IMR-90 (cell line): ENCODE measurements at regions not wholly inside any gene's neighbourhood (a gene's known extent, or its start where the extent isn't known, plus 50 kb on each side); places are given as distances from the start of the nearest gene placed in this dataset.

Experiments
- ATAC-seq: fragments of 200-7000 bp; cut with Tn5 transposase; 2 replicates; pipeline ENCODE4 v1.9.1; 2020; ENCODE audit warnings: low read depth, mild to moderate bottlenecking, moderate library complexity
- BruUV-seq: library from RNA; stranded (reverse); fragments of 400-500 nt; replicated peaks from 2 replicates; lab custom pipeline; 2021; lab: Mats Ljungman, UMichigan
- CTCF ChIA-PET: fragments of 300-600 bp; formaldehyde crosslinking; extraction: SDS; loops from one replicate; lab custom pipeline; 2021; ENCODE audit warnings: antibody characterized with exemption; lab: Yijun Ruan, JAX
- POLR2A ChIA-PET: fragments of 300-600 bp; sonication (Branson Sonifier 250); formaldehyde crosslinking; loops from one replicate; lab custom pipeline; 2022; ENCODE audit warnings: antibody characterized with exemption; ENCODE audit not compliant: unreplicated experiment; lab: Charles Lee
- DNase-seq: peaks from one replicate; pipeline ENCODE4 v3.0.0; 2013
- H2AFZ ChIP-seq: replicated peaks from 2 replicates; pipeline ENCODE3; 2013; ENCODE audit warnings: low read length, mild to moderate bottlenecking; ENCODE audit not compliant: poor library complexity
- H2AK5ac ChIP-seq: 2 replicates; pipeline ENCODE4 v1.6.1; 2013; ENCODE audit warnings: low read depth, low read length, inconsistent platforms
- H2AK9ac ChIP-seq: replicated peaks from 2 replicates; pipeline ENCODE3; 2013; ENCODE audit warnings: mild to moderate bottlenecking, low read depth, low read length, moderate library complexity; ENCODE audit not compliant: poor library complexity
- H2BK120ac ChIP-seq: 2 replicates; pipeline ENCODE4 v1.6.1; 2013; ENCODE audit warnings: low read depth, low read length, inconsistent platforms
- H2BK15ac ChIP-seq: 3 replicates; pipeline ENCODE4 v1.6.1; 2013; ENCODE audit warnings: low read depth, low read length, inconsistent platforms
- H2BK20ac ChIP-seq: 2 replicates; pipeline ENCODE4 v1.6.1; 2013; ENCODE audit warnings: low read depth, mild to moderate bottlenecking, inconsistent platforms, low read length, moderate library complexity
- H2BK5ac ChIP-seq: 2 replicates; pipeline ENCODE4 v1.6.1; 2013; ENCODE audit warnings: mild to moderate bottlenecking, low read depth, low read length, inconsistent platforms; ENCODE audit not compliant: poor library complexity, severe bottlenecking
- H3K14ac ChIP-seq: replicated peaks from 2 replicates; pipeline ENCODE4 v1.6.1; 2013; ENCODE audit warnings: low read depth, low read length, inconsistent platforms
- H3K18ac ChIP-seq: 2 replicates; pipeline ENCODE4 v1.6.1; 2013; ENCODE audit warnings: low read depth, low read length, control low read depth
- H3K23ac ChIP-seq: 2 replicates; pipeline ENCODE4 v1.6.1; 2013; ENCODE audit warnings: low read depth, low read length, inconsistent platforms
- H3K27ac ChIP-seq: 2 replicates; pipeline ENCODE4 v1.5.1; 2013; ENCODE audit warnings: mild to moderate bottlenecking, control low read depth, low read length; ENCODE audit not compliant: insufficient read depth
- H3K27me3 ChIP-seq: 2 replicates; pipeline ENCODE4 v1.6.1; 2013; ENCODE audit warnings: low read length; ENCODE audit not compliant: control insufficient read depth, insufficient read depth
- H3K36me3 ChIP-seq: 2 replicates; pipeline ENCODE4 v1.6.1; 2013; ENCODE audit warnings: low read length, mixed read lengths; ENCODE audit not compliant: control insufficient read depth, insufficient read depth
- H3K4ac ChIP-seq: 2 replicates; pipeline ENCODE4 v1.6.1; 2013; ENCODE audit warnings: low read depth, low read length, inconsistent platforms
- H3K4me1 ChIP-seq: 2 replicates; pipeline ENCODE4 v1.6.1; 2013; ENCODE audit warnings: low read length, mixed read lengths; ENCODE audit not compliant: control insufficient read depth, insufficient read depth
- H3K4me2 ChIP-seq: 2 replicates; pipeline ENCODE4 v1.6.1; 2013; ENCODE audit warnings: low read depth, mild to moderate bottlenecking, control low read depth, low read length, moderate library complexity
- H3K4me3 ChIP-seq: 2 replicates; pipeline ENCODE4 v1.5.1; 2013; ENCODE audit warnings: low read depth, mild to moderate bottlenecking, control low read depth, low read length, moderate library complexity; ENCODE audit not compliant: insufficient read depth
- H3K56ac ChIP-seq: 2 replicates; pipeline ENCODE4 v1.6.1; 2013; ENCODE audit warnings: low read length, inconsistent platforms; ENCODE audit not compliant: insufficient read depth; ENCODE audit errors: extremely low read depth
- H3K79me1 ChIP-seq, 2 experiments: 2 replicates each; pipeline ENCODE4 v1.6.1; 2013; ENCODE audit warnings: low read length in 2 of 2, inconsistent platforms in 1 of 2, low read depth in 1 of 2
- H3K9ac ChIP-seq: 2 replicates; pipeline ENCODE4 v1.6.1; 2013; ENCODE audit warnings: low read depth, low read length, control low read depth
- H3K9me1 ChIP-seq: 2 replicates; pipeline ENCODE4 v1.6.1; 2013; ENCODE audit warnings: low read length, inconsistent platforms; ENCODE audit not compliant: insufficient read depth
- H3K9me3 ChIP-seq: 2 replicates; pipeline ENCODE4 v1.6.1; 2013; ENCODE audit warnings: low read length; ENCODE audit not compliant: control insufficient read depth, insufficient read depth
- H4K20me1 ChIP-seq: 2 replicates; pipeline ENCODE4 v1.6.1; 2013; ENCODE audit warnings: low read length, inconsistent platforms; ENCODE audit not compliant: insufficient read depth
- H4K5ac ChIP-seq: 2 replicates; pipeline ENCODE4 v1.6.1; 2013; ENCODE audit warnings: mild to moderate bottlenecking, low read depth, low read length, control low read depth
- H4K8ac ChIP-seq, 2 experiments: 2 replicates each; pipeline ENCODE4 v1.6.1; 2013; ENCODE audit warnings: low read depth in 2 of 2, low read length in 2 of 2, control low read depth in 1 of 2, inconsistent platforms in 1 of 2
- H4K91ac ChIP-seq: 2 replicates; pipeline ENCODE4 v1.6.1; 2013; ENCODE audit warnings: low read depth, low read length, inconsistent platforms; ENCODE audit not compliant: insufficient read depth
- CTCF ChIP-seq: conservative IDR thresholded peaks from 2 replicates; pipeline ENCODE4 v1.5.1; 2012; ENCODE audit warnings: mild to moderate bottlenecking, low read depth, low read length, improper control_type of control experiment
- MAFK ChIP-seq: IDR thresholded peaks from 2 replicates; pipeline ENCODE4 v1.6.1; 2012; ENCODE audit warnings: low read depth, low read length, improper control_type of control experiment
- MAZ ChIP-seq: IDR thresholded peaks from 2 replicates; pipeline ENCODE4 v1.6.1; 2012; ENCODE audit warnings: low read depth, mild to moderate bottlenecking, low read length, improper control_type of control experiment, moderate library complexity, borderline replicate concordance
- MXI1 ChIP-seq: IDR thresholded peaks from 2 replicates; pipeline ENCODE4 v1.6.1; 2012; ENCODE audit warnings: low read depth, mild to moderate bottlenecking, low read length, moderate library complexity, borderline replicate concordance
- POLR2A ChIP-seq: IDR thresholded peaks from 2 replicates; pipeline ENCODE4 v1.6.1; 2012; ENCODE audit warnings: mild to moderate bottlenecking, low read depth, low read length
- RCOR1 ChIP-seq: IDR thresholded peaks from 2 replicates; pipeline ENCODE4 v1.6.1; 2012; ENCODE audit warnings: mild to moderate bottlenecking, low read length, improper control_type of control experiment; ENCODE audit not compliant: insufficient replicate concordance
- RFX5 ChIP-seq: IDR thresholded peaks from 2 replicates; pipeline ENCODE4 v1.8.0; 2012; ENCODE audit warnings: low read depth, mild to moderate bottlenecking, low read length, moderate library complexity
- SMC3 ChIP-seq: fragments of 150-350 bp; IDR thresholded peaks from 2 replicates; pipeline ENCODE4 v1.6.1; 2016; ENCODE audit warnings: low read depth, mild to moderate bottlenecking, antibody characterized with exemption, low read length, moderate library complexity
- WGBS, 2 experiments: methylation state at CpG; one replicate each; pipeline versions ENCODE4 v1.1.5 to v1.1.7; 2013; ENCODE audit warnings: missing lambda C conversion rate in 2 of 2; ENCODE audit not compliant: insufficient read length in 1 of 2; ENCODE audit errors: extremely low coverage in 2 of 2; 5-methylcytosine and 5-hydroxymethylcytosine counted together
- dilution Hi-C: fragments of 300-500 bp; cut with HindIII; formaldehyde crosslinking; loops from one replicate; pipeline ENCODE4 v1.14.3; 2018; ENCODE audit warnings: low sequenced_read_pairs; ENCODE audit not compliant: unreplicated experiment
- in situ Hi-C: fragments of 300-500 bp; cut with MboI; formaldehyde crosslinking; loops from 3 replicates; pipeline ENCODE4 v1.14.3; 2019; ENCODE audit warnings: low sequenced_read_pairs, inconsistent platforms, mixed read lengths
- intact Hi-C: fragments of 100-400 bp; cut with micrococcal nuclease; formaldehyde crosslinking; loops from 2 replicates; pipeline ENCODE4 v1.10.0; 2022

DNA sequence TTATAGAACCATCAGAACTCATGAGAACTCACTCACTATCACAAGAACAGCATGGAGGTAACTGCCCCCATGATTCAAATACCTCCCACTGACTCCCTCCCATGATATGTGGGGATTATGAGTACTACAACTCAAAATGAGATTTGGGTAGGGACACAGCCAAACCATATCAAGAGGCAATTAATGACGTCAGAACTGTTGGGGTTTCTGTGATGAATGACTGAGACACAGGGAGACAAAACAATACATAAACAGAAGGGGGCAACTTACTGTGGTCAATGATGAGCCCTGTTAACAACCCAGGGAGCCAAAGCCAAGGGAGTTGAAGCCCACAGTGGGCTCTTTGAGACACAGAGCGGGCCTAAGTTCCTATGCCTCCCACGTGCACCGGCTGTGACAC lies 171.3 kb upstream of the GHITM start:
- Histone ChIP-seq H3K27ac (no peak overlapping the region), H3K18ac (no peak overlapping the region), H4K8ac (no peak overlapping the region), H3K56ac (no peak overlapping the region), H3K4me1 (no peaks in the 10 kb centered on the region), H4K20me1 (no peaks in the 10 kb centered on the region), H2BK120ac (no peak overlapping the region), H3K4ac (no peak overlapping the region), H3K9me3 (peaks cover 2% of the 10 kb centered on the region; the same call in 1 of the 2 replicates), H4K5ac (no peak overlapping the region), H2AK9ac (no peak overlapping the region), H3K14ac (no peak overlapping the region), H3K27me3 (no peaks in the 10 kb centered on the region), H2AK5ac (no peak overlapping the region), H4K91ac (no peak overlapping the region), H3K9ac (no peak overlapping the region), H3K4me2 (no peak overlapping the region), H3K9me1 (no peaks in the 10 kb centered on the region), H3K79me1 (no peaks in the 10 kb centered on the region), H3K36me3 (no peaks in the 10 kb centered on the region), H2BK5ac (no peak overlapping the region), H3K4me3 (no peak overlapping the region), H2AFZ (no peak overlapping the region), H3K23ac (no peak overlapping the region), H2BK15ac (no peak overlapping the region), H2BK20ac (no peak overlapping the region)
- no peak for DNase-seq
- in situ Hi-C loops (no loop called here), intact Hi-C loops (no loop called here), dilution Hi-C loops (no loop called here)
- WGBS, 2 experiments: no CpG with 5 or more reads among the region's 4 CpGs
- POLR2A ChIA-PET: no interaction called here
- CTCF ChIA-PET: no interaction called here
- no peak for ATAC-seq
- TF ChIP-seq MXI1: no peak
- no peak for TF ChIP-seq POLR2A
- no peak for TF ChIP-seq RFX5
- TF ChIP-seq RCOR1: no peak
- TF ChIP-seq MAFK: no peak
- no peak for TF ChIP-seq SMC3
- no peak for TF ChIP-seq CTCF
- no peak for TF ChIP-seq MAZ
- no TSS peak for BruUV-seq
